Keratinocyte (primary cell): ENCODE measurements at regions not wholly inside any gene's neighbourhood (a gene's known extent, or its start where the extent isn't known, plus 50 kb on each side); places are given as distances from the start of the nearest gene placed in this dataset.

ENCODE experiments used
- DNase-seq: peaks from one replicate; pipeline ENCODE4 v3.0.0-alpha.2; 2011; ENCODE audit warnings: low read depth, missing footprints, low spot score
- FAIRE-seq: peaks from 2 replicates; lab custom pipeline; 2011; peaks lifted over from hg19 to GRCh38; lab: Jason Lieb, UNC
- H2AFZ ChIP-seq: 2 replicates; pipeline ENCODE4 v1.6.0; 2012; ENCODE audit warnings: low read length, control low read depth, inconsistent platforms; ENCODE audit not compliant: control insufficient read depth
- H3K27ac ChIP-seq: 2 replicates; pipeline ENCODE4 v1.5.1; 2011; ENCODE audit warnings: low read length; ENCODE audit not compliant: control insufficient read depth, insufficient read depth
- H3K27me3 ChIP-seq: 3 replicates; pipeline ENCODE4 v1.6.0; 2011; ENCODE audit warnings: low read length; ENCODE audit not compliant: control insufficient read depth, insufficient read depth; ENCODE audit errors: extremely low read depth
- H3K36me3 ChIP-seq, 2 experiments: 2 replicates in 1 of 2; 3 replicates in 1 of 2; pipeline ENCODE4 v1.5.1; 2011; ENCODE audit warnings: low read length in 2 of 2, mild to moderate bottlenecking in 1 of 2; ENCODE audit not compliant: control insufficient read depth in 2 of 2, insufficient read depth in 2 of 2; ENCODE audit errors: extremely low read depth in 1 of 2
- H3K4me1 ChIP-seq: 3 replicates; pipeline ENCODE4 v1.5.1; 2011; ENCODE audit warnings: low read length; ENCODE audit not compliant: control insufficient read depth, insufficient read depth; ENCODE audit errors: extremely low read depth
- H3K4me2 ChIP-seq: 3 replicates; pipeline ENCODE4 v1.6.0; 2011; ENCODE audit warnings: low read depth, low read length; ENCODE audit not compliant: control insufficient read depth, insufficient read depth; ENCODE audit errors: extremely low read depth
- H3K4me3 ChIP-seq, 3 experiments: fragments of 200-600 bp in 1 of 3; sonication (generic) in 1 of 3; 2 replicates in 2 of 3; 3 replicates in 1 of 3; pipeline ENCODE4 v1.5.1; 2011 to 2016; ENCODE audit warnings: low read length in 3 of 3, mild to moderate bottlenecking in 3 of 3, control low read depth in 2 of 3, inconsistent platforms in 1 of 3, low read depth in 1 of 3, mixed read lengths in 1 of 3, mixed run types in 1 of 3, moderate library complexity in 1 of 3; ENCODE audit not compliant: control insufficient read depth in 2 of 3, insufficient read depth in 2 of 3; ENCODE audit errors: extremely low read depth in 1 of 3
- H3K79me2 ChIP-seq: 2 replicates; pipeline ENCODE4 v1.6.0; 2012; ENCODE audit warnings: low read length; ENCODE audit not compliant: control insufficient read depth, insufficient read depth
- H3K9ac ChIP-seq: 3 replicates; pipeline ENCODE4 v1.6.0; 2011; ENCODE audit warnings: low read length; ENCODE audit not compliant: control insufficient read depth, insufficient read depth; ENCODE audit errors: extremely low read depth
- H3K9me1 ChIP-seq: 3 replicates; pipeline ENCODE4 v1.6.0; 2011; ENCODE audit warnings: low read length; ENCODE audit not compliant: control insufficient read depth, insufficient read depth; ENCODE audit errors: extremely low read depth
- H3K9me3 ChIP-seq: 2 replicates; pipeline ENCODE4 v1.5.1; 2012; ENCODE audit warnings: low read depth, low read length; ENCODE audit not compliant: control insufficient read depth
- H4K20me1 ChIP-seq: 3 replicates; pipeline ENCODE4 v1.6.0; 2011; ENCODE audit warnings: low read length; ENCODE audit not compliant: control insufficient read depth, insufficient read depth; ENCODE audit errors: extremely low read depth
- CTCF ChIP-seq, 3 experiments: IDR thresholded peaks in 1 of 3; conservative IDR thresholded peaks in 1 of 3; optimal IDR thresholded peaks in 1 of 3; 2 replicates in 2 of 3; 3 replicates in 1 of 3; pipeline versions ENCODE3 to v1.5.1; 2011; ENCODE audit warnings: low read length in 3 of 3, mild to moderate bottlenecking in 3 of 3, moderate library complexity in 2 of 3, control low read depth in 1 of 3, inconsistent platforms in 1 of 3; ENCODE audit not compliant: insufficient read depth in 2 of 3; ENCODE audit errors: extremely low read depth in 1 of 3
- EZH2 ChIP-seq: IDR thresholded peaks from one replicate; pipeline ENCODE4 v1.6.1; 2012; ENCODE audit warnings: inconsistent platforms, mild to moderate bottlenecking, low read length, moderate library complexity
- dilution Hi-C: fragments of 300-500 bp; cut with MboI; formaldehyde crosslinking; loops from one replicate; pipeline ENCODE4 v1.7.0; 2020; ENCODE audit warnings: low sequenced_read_pairs; ENCODE audit not compliant: extremely low pct_ligation_motif_present

- H3K79me2 ChIP-seq: no peaks in the 10 kb centered on the region
- peaks cover 11% of the 10 kb centered on the region for H3K4me1 ChIP-seq
- peak overlapping the region; percentile 67 for H3K27ac ChIP-seq
- no peak for TF ChIP-seq CTCF (optimal IDR thresholded peaks at IDR 0.05 in 1 of 3, IDR thresholded peaks at IDR 0.05 in 1 of 3, conservative IDR thresholded peaks at IDR 0.05 in 1 of 3; ENCODE audit: extremely low read depth in 1 of 3, insufficient read depth in 2 of 3, low read length in 3 of 3)
- TF ChIP-seq EZH2: no peak
- dilution Hi-C loops: no loop called here
- DNase-seq: no peak
- no peak overlapping the region for H3K4me3 ChIP-seq
- no peaks in the 10 kb centered on the region for H3K9me3 ChIP-seq
- no peaks in the 10 kb centered on the region for H3K36me3 ChIP-seq
- H4K20me1 ChIP-seq: no peaks in the 10 kb centered on the region
- H3K27me3 ChIP-seq: no peaks in the 10 kb centered on the region
- no peak overlapping the region for H3K9ac ChIP-seq
- H3K4me2 ChIP-seq: no peak overlapping the region
- H3K9me1 ChIP-seq: no peaks in the 10 kb centered on the region
- no peak overlapping the region for H2AFZ ChIP-seq
- no peak for FAIRE-seq
These were observed 316.0 kb downstream of the ETS1 start for GRCh38 chr11:128271401-128271800.

GRCh38 chr11:128269466-128269865, 317.9 kb downstream of the ETS1 start:
- FAIRE-seq (no peak), DNase-seq (no peak)
- Histone ChIP-seq H2AFZ (no peak overlapping the region), H3K9me1 (no peaks in the 10 kb centered on the region), H3K4me1 (peaks cover 11% of the 10 kb centered on the region), H3K27me3 (no peaks in the 10 kb centered on the region), H3K9ac (no peak overlapping the region), H3K79me2 (no peaks in the 10 kb centered on the region), H3K27ac (no peak overlapping the region), H4K20me1 (no peaks in the 10 kb centered on the region), H3K9me3 (no peaks in the 10 kb centered on the region), H3K4me3 (no peak overlapping the region), H3K4me2 (no peak overlapping the region), H3K36me3 (no peaks in the 10 kb centered on the region)
- TF ChIP-seq EZH2: no peak
- TF ChIP-seq CTCF (optimal IDR thresholded peaks at IDR 0.05 in 1 of 3, IDR thresholded peaks at IDR 0.05 in 1 of 3, conservative IDR thresholded peaks at IDR 0.05 in 1 of 3; ENCODE audit: extremely low read depth in 1 of 3, insufficient read depth in 2 of 3, low read length in 3 of 3): no peak
- dilution Hi-C loops: no loop called here
